GM23338 (cell line): ENCODE measurements at regions not wholly inside any gene's neighbourhood (a gene's known extent, or its start where the extent isn't known, plus 50 kb on each side); places are given as distances from the start of the nearest gene placed in this dataset.

Experiments
- CREB1 ChIP-seq: fragments of 250-450 bp; sonication (Bioruptor Pico); IDR thresholded peaks from 2 replicates; pipeline ENCODE4 v1.5.0; 2020; ENCODE audit warnings: low read depth, mild to moderate bottlenecking, moderate library complexity
- CTCF ChIP-seq, 2 experiments: fragments of 200-600 bp in 1 of 2; sonication (generic) in 1 of 2; conservative IDR thresholded peaks; 2 replicates each; pipeline versions ENCODE4 v1.5.1 to v1.6.1; 2016 to 2017; ENCODE audit warnings: antibody characterized with exemption in 2 of 2, low read depth in 2 of 2, mild to moderate bottlenecking in 2 of 2, moderate library complexity in 1 of 2
- ETS1 ChIP-seq: IDR thresholded peaks from 2 replicates; pipeline ENCODE4 v1.6.1; 2016; ENCODE audit warnings: antibody characterized with exemption
- EZH2 ChIP-seq: fragments of 200-600 bp; sonication (generic); IDR thresholded peaks from one replicate; pipeline ENCODE4 v1.8.0; 2017; ENCODE audit warnings: antibody characterized with exemption, mild to moderate bottlenecking, low read depth; ENCODE audit not compliant: unreplicated experiment
- EZH2phosphoT487 ChIP-seq: fragments of 200-600 bp; sonication (generic); IDR thresholded peaks from one replicate; pipeline ENCODE4 v1.8.1; 2018; ENCODE audit warnings: antibody characterized with exemption; ENCODE audit not compliant: unreplicated experiment
- JUNB ChIP-seq: IDR thresholded peaks from one replicate; pipeline ENCODE4 v1.6.1; 2016; ENCODE audit warnings: antibody characterized with exemption; ENCODE audit not compliant: unreplicated experiment
- NANOG ChIP-seq: IDR thresholded peaks from 2 replicates; pipeline ENCODE4 v1.6.1; 2016; ENCODE audit warnings: antibody characterized with exemption, borderline replicate concordance
- POLR2AphosphoS5 ChIP-seq: IDR thresholded peaks from 2 replicates; pipeline ENCODE4 v1.6.1; 2016; ENCODE audit warnings: antibody characterized with exemption, low read depth
- REST ChIP-seq: IDR thresholded peaks from one replicate; pipeline ENCODE4 v1.6.1; 2018; ENCODE audit warnings: antibody characterized with exemption; ENCODE audit not compliant: unreplicated experiment
- STAT1 ChIP-seq: IDR thresholded peaks from one replicate; pipeline ENCODE4 v1.6.1; 2016; ENCODE audit warnings: antibody characterized with exemption; ENCODE audit not compliant: unreplicated experiment
- ZNF114 ChIP-seq: fragments of 250-450 bp; sonication (Bioruptor Pico); IDR thresholded peaks from 2 replicates; pipeline ENCODE4 v1.5.0; 2020; ENCODE audit warnings: mild to moderate bottlenecking, moderate library complexity
- ZNF462 ChIP-seq: fragments of 250-450 bp; sonication (Bioruptor Pico); IDR thresholded peaks from 2 replicates; pipeline ENCODE4 v1.5.0; 2020; ENCODE audit warnings: mild to moderate bottlenecking, moderate library complexity

- TF ChIP-seq CTCF (conservative IDR thresholded peaks at IDR 0.05; ENCODE audit: low read depth in 2 of 2) (no peak), EZH2 (no peak), POLR2AphosphoS5 (no peak), REST (no peak), JUNB (no peak), CREB1 (CRISPR knock-in tag) (no peak), EZH2phosphoT487 (no peak), ETS1 (no peak), ZNF462 (CRISPR knock-in tag) (no peak), NANOG (no peak), STAT1 (no peak), ZNF114 (CRISPR knock-in tag) (no peak)
Measured at GRCh38 chr3:166011771-166012170, 174.5 kb upstream of the BCHE start.
